ENCODE measurements at regions not wholly inside any gene's neighbourhood (a gene's known extent, or its start where the extent isn't known, plus 50 kb on each side); places are given as distances from the start of the nearest gene placed in this dataset.

DNA sequence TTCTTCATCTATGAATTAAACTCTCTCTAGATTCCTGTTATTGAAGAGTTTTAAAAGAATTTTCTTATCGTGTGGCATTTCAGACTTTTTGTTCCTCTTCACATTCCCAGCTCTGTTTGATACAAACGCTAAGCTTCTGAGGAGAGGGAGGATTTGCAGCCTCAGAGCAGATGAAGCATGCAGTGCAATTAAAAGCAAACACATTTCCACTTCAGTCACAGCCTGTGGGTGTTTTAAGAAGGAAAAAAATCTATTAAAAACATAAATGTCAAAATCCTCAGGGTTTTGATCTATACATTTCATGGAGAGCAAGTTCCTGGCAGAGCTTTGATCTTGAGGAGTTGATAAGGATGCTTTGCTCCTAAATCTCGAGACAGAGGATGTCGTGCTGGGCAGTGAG lies 442.4 kb upstream of the BOD1L1 start:
- TF ChIP-seq, protein P1, sequence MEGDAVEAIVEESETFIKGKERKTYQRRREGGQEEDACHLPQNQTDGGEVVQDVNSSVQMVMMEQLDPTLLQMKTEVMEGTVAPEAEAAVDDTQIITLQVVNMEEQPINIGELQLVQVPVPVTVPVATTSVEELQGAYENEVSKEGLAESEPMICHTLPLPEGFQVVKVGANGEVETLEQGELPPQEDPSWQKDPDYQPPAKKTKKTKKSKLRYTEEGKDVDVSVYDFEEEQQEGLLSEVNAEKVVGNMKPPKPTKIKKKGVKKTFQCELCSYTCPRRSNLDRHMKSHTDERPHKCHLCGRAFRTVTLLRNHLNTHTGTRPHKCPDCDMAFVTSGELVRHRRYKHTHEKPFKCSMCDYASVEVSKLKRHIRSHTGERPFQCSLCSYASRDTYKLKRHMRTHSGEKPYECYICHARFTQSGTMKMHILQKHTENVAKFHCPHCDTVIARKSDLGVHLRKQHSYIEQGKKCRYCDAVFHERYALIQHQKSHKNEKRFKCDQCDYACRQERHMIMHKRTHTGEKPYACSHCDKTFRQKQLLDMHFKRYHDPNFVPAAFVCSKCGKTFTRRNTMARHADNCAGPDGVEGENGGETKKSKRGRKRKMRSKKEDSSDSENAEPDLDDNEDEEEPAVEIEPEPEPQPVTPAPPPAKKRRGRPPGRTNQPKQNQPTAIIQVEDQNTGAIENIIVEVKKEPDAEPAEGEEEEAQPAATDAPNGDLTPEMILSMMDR (IDR thresholded peaks at IDR 0.05), result no peak
- TF ChIP-seq POLR2A (IDR thresholded peaks at IDR 0.05), result no peak

Data from adrenal gland (tissue), 5 donors.